MM.1S (cell line): ENCODE measurements at regions not wholly inside any gene's neighbourhood (a gene's known extent, or its start where the extent isn't known, plus 50 kb on each side); places are given as distances from the start of the nearest gene placed in this dataset.

ENCODE experiments used
- DNase-seq: peaks from one replicate; pipeline ENCODE4 v3.0.0-alpha.2; 2015
- H2AFZ ChIP-seq: fragments of 300-600 bp; sonication (generic); 2 replicates; pipeline ENCODE4 v1.6.0; 2016; ENCODE audit warnings: antibody characterized with exemption, low read length
- H3F3A ChIP-seq: fragments of 300-600 bp; sonication (generic); 2 replicates; pipeline ENCODE4 v1.6.1; 2016; ENCODE audit warnings: mild to moderate bottlenecking, antibody characterized with exemption, low read length, moderate library complexity, mixed read lengths; ENCODE audit not compliant: insufficient read depth
- H3K27ac ChIP-seq: fragments of 300-600 bp; sonication (generic); 2 replicates; pipeline ENCODE4 v1.5.1; 2016; ENCODE audit warnings: mild to moderate bottlenecking, low read length
- H3K27me3 ChIP-seq: fragments of 300-600 bp; sonication (generic); replicated peaks from 2 replicates; pipeline ENCODE4 v1.6.0; 2016; ENCODE audit warnings: low read length; ENCODE audit not compliant: insufficient read depth
- H3K36me3 ChIP-seq: fragments of 300-600 bp; sonication (generic); replicated peaks from 2 replicates; pipeline ENCODE4 v1.6.1; 2016; ENCODE audit warnings: mild to moderate bottlenecking, low read length, mixed read lengths; ENCODE audit not compliant: insufficient read depth
- H3K4me1 ChIP-seq: fragments of 300-600 bp; sonication (generic); 2 replicates; pipeline ENCODE4 v1.6.1; 2016; ENCODE audit warnings: low read length, mixed read lengths
- H3K4me2 ChIP-seq: fragments of 300-600 bp; sonication (generic); 2 replicates; pipeline ENCODE4 v1.6.0; 2016; ENCODE audit warnings: low read depth, low read length
- H3K4me3 ChIP-seq: fragments of 300-600 bp; sonication (generic); 2 replicates; pipeline ENCODE4 v1.5.1; 2016; ENCODE audit warnings: low read length, mixed read lengths
- H3K79me2 ChIP-seq: fragments of 300-600 bp; sonication (generic); 2 replicates; pipeline ENCODE4 v1.6.1; 2016; ENCODE audit warnings: mixed run types, low read length, mixed read lengths
- H3K9ac ChIP-seq: fragments of 300-600 bp; sonication (generic); 2 replicates; pipeline ENCODE4 v1.6.1; 2016; ENCODE audit warnings: low read length, mixed read lengths
- H3K9me2 ChIP-seq: fragments of 300-600 bp; sonication (generic); replicated peaks from 2 replicates; pipeline ENCODE4 v1.6.1; 2016; ENCODE audit warnings: mild to moderate bottlenecking, low read length, mixed read lengths; ENCODE audit not compliant: insufficient read depth
- H3K9me3 ChIP-seq: fragments of 300-600 bp; sonication (generic); replicated peaks from 2 replicates; pipeline ENCODE4 v1.6.1; 2016; ENCODE audit warnings: mild to moderate bottlenecking, low read length, mixed read lengths; ENCODE audit not compliant: insufficient read depth
- H4K20me1 ChIP-seq: fragments of 300-600 bp; sonication (generic); 2 replicates; pipeline ENCODE4 v1.6.1; 2016; ENCODE audit warnings: mild to moderate bottlenecking, low read length, moderate library complexity, mixed read lengths; ENCODE audit not compliant: insufficient read depth
- CTCF ChIP-seq: fragments of 300-600 bp; sonication (generic); IDR thresholded peaks from 2 replicates; pipeline ENCODE4 v1.5.1; 2016; ENCODE audit warnings: antibody characterized with exemption, low read length, mixed read lengths
- EZH2 ChIP-seq: fragments of 300-600 bp; sonication (generic); optimal IDR thresholded peaks from 2 replicates; pipeline ENCODE3; 2017; ENCODE audit warnings: low read depth, mild to moderate bottlenecking, antibody characterized with exemption, low read length, mixed read lengths
- EZH2phosphoT487 ChIP-seq: fragments of 300-600 bp; sonication (generic); IDR thresholded peaks from 2 replicates; pipeline ENCODE4 v1.6.1; 2018; ENCODE audit warnings: antibody characterized with exemption, low read length

- Histone ChIP-seq H3K79me2 (no peaks in the 10 kb centered on the region), H3K27ac (no peak overlapping the region), H3K4me3 (no peak overlapping the region), H4K20me1 (no peaks in the 10 kb centered on the region), H3K9ac (no peak overlapping the region), H3F3A (no peaks in the 10 kb centered on the region), H3K27me3 (no peaks in the 10 kb centered on the region), H3K9me3 (no peaks in the 10 kb centered on the region), H3K4me2 (no peak overlapping the region), H3K36me3 (no peaks in the 10 kb centered on the region), H3K4me1 (no peaks in the 10 kb centered on the region), H3K9me2 (no peaks in the 10 kb centered on the region), H2AFZ (no peak overlapping the region)
- TF ChIP-seq EZH2 (no peak), EZH2phosphoT487 (no peak), CTCF (no peak)
- DNase-seq, result no peak
Observed at GRCh38 chr12:24008166-24008565, 58.7 kb upstream of the SOX5 start.
